HG03196 (cell line): ENCODE measurements at regions not wholly inside any gene's neighbourhood (a gene's known extent, or its start where the extent isn't known, plus 50 kb on each side); places are given as distances from the start of the nearest gene placed in this dataset.

Experiments
- ATAC-seq: cut with Tn5 transposase; IDR thresholded peaks from one replicate; pipeline ENCODE4 v1.9.1; 2021; ENCODE audit not compliant: unreplicated experiment

DNA sequence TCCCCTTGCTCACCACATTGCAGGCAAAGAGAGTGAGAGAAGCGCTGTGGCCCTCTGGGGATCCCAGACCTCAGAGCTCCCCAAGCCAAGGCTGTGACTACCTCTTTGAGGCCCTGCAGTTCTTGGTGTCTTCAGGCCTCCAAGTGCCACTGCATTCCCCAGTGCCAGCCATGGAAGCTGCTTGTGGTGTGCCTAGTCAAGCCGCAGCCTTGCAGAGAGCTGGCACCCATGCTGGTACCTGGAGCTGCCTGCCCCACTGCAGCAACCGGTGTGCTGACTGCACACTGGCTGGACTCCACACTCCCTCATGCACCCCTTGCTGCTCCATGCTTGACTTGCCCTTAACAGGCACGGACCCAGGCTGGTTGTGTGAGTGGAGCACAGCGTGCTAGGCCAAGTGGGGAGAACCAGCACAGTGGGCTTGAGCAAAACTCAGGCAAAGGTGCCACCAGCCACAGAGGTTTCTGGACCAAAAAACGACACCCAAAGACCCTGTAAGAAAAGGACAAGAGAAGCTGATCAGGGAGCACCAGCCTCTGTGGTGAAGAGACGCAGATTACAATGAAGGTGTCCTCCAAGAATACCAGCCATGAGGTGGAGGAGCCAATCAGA, 113.5 kb upstream of the TMEM18 start:
- no peak for ATAC-seq

DNA sequence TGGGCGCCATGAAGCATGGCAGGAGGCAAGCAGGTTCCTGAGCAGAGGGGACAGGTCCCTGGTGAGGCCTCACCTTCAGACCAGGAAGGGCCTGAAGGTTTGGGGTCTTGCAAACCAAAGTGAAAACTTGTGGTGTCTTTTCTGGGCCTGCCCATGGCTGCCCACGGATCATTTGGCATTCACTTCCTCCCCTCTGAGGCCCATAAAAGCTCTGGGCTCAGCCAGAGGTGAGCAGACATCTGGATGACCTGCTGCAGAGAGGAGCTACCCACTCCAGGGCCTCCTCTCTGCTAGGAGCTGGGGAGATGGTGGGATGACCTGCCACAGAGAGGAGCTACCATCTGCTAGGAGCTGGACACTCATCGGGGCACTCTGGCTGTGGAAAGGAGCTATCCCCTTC, 112.9 kb upstream of the TMEM18 start:
- ATAC-seq: no peak

DNA sequence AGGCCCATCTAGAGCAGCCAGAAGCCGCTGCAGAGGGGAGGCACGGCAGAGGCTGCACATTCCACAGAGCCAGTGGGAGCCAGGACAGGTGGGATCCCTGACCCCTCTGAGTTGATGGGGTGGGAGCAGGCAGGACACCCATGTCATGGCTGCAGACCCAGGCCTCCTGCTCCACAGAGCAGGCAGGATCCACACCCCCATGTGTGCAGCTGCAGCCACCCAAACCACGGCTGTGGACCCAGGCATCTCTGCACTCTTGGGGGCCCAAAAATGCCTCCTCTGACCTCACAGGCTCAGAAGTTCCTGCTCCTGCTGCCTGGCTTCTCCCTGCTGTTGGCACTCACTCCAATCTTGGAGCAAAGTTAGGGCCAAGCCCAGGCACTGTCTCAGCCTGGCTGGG, 112.3 kb upstream of the TMEM18 start:
- no peak for ATAC-seq

DNA sequence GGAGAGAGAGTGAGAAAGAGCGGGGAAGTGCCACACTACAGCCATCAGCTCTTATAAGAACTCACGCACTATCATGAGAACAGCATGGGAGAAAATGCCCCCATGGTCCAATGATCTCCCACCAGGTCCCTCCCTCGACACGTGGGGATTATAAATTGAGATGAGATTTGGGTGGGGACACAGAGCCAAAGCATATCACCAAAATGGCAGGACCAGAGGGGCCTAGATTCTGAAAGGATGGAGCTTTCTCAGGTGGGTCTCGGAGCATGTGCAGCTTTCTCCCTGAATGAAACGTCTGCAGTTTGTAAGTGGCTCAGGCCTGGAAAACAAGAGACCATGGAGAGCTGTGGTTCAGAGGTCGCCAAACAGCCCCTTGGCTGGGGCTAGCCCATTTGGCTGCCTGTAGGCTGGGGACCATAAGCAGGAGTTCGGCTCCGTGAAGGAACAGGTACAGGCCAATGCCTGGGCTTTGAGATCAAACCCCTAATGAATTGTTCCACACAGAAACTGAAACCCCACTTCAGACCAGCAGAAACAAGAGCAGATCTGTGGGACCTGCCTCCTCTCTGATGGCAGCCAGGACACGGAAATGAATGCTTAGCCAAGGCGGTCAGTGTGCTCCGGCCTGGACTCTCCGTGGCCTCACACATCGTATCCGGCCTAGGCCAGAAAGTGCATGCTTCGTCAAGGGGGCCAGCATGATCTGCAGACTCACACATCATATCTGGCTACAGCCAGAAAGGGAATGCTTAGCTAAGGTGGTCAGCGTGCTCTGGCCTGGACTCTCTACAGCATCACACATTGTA, 111.2 kb upstream of the TMEM18 start:
- no peak for ATAC-seq

DNA sequence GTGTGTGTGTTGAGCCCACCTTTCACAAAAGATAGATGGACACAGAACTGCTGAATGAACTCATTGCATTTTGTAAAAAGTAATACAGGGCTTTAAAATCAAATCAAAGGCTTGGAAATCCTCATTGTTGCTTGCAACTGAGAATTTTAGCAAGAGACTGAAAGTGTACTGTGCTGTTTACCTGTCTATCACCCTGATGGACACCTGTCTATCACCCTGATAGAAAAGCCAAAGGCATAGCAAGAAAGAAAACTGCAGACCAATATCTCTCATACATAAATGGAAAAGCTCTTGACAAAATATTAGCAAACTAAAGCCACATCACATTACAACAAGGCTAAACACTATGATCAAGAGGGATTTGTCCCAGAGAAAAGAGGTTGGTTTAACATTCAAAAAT, 107.5 kb upstream of the TMEM18 start:
- no peak for ATAC-seq

DNA sequence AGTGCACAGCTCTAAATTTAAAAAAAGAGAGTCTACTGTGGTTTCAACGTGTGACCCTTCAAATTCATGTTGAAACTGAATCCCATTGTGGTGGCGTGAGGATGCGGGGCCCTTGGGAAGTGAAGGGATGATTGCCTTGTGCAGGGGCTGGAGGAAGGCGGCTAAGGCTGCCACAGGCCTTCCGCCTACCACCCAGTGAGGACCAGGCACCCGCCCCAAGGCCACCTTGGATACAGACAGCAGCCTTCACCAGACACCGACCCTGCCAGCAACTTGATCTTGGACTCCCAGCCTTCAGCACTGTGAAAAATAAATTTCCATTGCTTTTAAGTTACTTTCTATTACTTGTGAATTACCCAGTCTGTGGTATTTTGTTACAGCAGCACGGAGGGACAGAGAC, 103.4 kb upstream of the TMEM18 start:
- ATAC-seq: no peak

DNA sequence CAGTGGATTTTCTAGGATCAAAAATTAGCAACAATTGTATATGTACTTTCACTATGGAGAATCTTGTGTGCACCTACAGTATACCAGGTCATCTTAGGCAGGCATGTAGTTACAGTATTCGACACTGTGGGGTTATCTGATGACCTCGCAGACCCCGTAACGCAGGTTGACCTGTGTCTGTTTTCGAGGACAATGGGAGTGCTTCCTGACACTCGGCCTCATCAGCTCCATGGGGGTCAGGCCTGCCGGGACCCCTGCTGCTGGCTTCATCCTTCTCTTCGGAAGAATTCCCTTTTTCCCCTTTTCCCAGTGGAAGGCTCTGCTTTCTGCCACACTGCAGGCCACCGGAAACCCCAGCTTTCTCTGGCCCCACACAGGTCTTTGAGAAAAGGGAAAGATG, 102.8 kb upstream of the TMEM18 start:
- ATAC-seq: no peak

DNA sequence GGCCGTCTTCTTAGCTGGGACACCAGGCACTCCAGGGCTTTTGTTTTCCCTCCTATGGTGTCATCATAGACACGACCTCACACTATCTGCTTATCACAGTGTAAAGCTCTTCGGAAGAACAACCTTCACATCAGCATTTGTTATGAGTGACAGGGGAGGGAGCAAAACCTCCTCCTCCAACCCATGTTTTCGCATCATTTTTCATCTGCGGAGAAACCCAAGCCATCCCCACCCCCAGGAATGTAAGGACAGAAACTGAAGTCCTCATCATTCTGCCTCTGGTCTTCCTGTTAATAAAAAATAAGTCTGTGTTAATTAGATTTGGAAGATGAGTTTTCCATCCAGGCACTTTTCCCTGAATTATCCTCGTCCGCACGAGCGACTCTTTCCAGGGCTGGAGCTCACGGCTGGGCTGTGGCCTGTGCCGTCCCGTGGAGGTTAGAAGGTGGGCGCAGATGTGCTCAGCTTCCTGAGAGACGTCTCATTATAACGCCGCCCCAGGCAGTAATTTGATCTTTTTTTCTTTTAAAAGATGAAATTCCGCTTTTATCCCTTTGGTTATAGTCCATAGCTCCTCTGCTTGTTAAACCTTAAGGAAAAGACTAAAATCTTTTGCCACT, 101.6 kb upstream of the TMEM18 start:
- ATAC-seq: no peak

DNA sequence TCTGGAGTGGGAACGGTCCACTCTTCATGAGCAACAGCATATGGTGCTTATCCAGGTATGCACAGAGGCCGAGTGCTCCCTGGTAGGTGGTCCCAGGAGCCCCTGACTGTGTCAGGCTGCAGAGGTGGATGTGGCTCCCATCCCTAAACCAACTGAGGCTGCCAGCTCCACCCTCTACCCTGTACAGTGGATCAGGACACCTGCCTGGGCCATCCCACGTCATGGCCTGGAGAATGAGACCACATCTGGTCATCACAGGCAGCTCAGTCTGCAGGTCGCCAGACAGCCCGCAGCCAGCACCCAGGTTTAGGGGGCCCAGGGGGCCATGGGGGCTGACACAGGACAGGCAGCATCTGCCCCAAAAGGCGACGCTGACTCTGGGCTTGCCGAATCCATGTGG, 100.3 kb upstream of the TMEM18 start:
- ATAC-seq: no peak

DNA sequence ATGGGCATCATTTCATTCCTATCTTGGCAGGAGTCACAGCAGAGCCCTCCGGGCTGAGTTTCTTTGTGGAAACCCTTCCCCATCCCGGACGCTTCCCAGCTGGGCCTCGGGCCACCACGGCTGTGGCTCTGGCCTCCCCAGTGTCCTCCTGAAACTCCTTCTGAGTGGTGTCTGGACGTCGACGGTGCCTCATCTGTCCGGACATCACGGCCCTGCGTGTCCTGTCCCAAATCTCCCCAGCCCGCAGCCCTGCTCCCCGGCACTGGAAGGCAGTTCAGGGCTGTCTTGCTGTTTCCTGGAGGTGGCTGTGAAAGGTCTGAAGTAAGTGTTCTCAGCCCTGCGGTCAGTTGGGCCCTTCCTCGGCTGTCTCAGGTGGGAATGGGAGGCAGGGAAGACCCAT, 99.8 kb upstream of the TMEM18 start:
- no peak for ATAC-seq

DNA sequence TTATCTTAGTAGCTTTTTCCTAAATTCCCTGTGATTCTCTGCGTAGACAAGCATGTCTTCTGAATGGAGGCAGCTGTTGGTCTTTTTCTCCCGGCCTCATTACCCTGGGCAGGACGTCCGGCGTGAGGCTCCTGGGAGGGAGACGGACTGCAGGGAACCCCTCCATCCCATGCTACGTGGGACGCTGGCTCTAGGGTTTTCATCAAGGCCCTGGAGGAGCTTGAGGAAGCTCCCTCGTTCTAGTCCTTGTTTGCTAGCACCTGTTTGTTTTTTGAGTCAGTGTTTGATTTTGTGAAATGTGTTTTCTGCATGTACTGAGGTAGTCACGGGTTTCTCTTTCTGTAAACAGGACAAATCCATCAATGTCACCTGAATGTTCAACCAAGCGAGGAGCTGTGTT, 99.3 kb upstream of the TMEM18 start:
- no peak for ATAC-seq

DNA sequence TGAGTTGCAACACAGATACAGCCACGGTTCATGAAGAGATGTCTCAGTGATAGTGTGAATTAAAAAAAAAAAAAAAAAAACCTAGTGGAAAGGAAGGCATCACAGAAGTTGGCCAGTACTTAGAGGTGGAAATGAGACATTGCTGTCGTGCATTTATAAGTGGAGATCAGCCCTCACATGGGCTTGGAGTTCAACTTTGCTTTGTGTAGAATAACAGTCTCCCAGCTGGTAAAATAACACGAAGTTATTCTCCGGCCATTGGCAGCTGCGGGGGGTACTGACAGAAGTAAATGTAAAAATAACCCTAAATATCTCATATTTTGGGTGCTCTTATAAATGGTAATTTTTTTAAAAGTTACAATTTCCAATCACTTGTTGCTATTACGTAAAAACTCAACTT, 98.8 kb upstream of the TMEM18 start:
- ATAC-seq: no peak

DNA sequence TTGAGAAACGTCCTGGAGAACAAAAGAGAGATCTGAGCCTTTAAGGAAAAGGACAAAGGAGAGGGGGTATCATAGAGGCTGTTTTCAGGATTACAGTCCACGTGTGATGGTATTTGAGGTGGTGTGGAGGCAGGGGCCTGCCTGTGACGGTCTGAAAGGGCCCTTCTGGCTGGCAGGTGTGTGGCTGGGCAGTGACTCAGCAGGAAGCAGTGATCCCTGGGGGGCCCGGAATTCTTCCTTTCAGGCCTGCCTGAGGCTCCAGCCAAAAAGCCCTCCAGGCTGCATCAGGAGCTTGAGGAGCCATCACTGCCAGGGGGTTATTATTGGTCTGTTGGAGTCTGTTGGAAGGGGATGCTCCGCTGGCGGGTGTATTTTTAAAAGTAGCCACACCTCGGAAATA, 97.2 kb upstream of the TMEM18 start:
- no peak for ATAC-seq

DNA sequence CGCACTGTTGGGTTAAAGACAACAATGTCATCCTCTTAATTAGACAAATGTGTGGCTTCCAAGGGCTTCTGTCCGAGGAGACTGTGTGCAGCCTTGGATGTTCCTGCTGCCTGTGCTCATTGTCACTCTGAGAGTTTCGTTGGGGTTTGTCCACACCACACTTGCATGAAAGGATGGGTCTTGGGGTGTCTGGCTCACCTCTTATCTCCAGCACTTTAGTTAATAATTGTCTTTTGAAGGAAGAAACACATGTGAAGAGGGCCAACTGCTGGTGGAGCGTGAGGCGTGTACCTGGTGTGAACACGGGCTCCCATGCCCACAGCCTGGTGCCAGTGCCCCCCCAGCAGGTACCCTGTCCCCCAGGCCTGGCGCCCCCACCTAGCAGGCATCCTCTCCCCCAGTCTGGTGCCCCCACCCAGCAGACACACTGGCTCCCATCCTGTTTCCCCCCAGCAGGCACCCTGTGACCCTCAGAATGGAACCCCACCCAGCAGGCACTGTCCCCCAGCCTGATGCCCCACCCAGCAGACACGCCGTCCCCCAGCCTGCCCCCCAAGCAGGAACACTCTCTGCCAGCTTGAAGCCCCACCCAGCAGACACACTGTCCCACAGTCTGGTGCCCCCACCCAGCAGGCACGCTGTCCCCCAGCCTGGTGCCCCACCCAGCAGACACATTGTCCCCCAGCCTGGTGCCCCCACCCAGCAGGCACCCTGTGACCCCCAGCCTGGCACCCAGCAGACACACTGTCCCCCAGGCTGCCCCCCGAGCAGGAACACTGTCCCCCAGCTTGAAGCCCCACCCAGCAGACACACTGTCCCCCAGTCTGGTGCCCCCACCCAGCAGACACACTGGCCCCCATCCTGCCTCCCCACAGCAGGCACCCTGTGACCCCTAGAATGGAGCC, 96.3 kb upstream of the TMEM18 start:
- no peak for ATAC-seq

DNA sequence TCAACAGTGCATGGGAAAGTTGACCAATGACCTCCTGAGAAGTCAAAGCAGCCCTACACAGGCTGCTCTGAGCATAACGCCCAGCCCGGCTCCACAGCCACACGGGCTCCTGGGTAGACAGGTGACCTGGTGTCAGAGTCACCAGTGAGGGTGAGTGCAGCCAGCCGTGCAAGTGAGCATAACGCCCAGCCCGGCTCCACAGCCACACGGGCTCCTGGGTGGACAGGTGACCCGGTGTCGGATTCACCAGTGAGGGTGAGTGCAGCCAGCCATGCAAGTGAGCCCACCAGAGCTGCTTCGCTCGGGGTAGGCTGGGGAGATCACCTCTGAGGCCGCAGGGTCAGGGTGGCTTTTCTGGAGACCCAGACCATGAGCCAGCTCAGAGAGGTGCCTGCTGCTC, 94.3 kb upstream of the TMEM18 start:
- no peak for ATAC-seq

DNA sequence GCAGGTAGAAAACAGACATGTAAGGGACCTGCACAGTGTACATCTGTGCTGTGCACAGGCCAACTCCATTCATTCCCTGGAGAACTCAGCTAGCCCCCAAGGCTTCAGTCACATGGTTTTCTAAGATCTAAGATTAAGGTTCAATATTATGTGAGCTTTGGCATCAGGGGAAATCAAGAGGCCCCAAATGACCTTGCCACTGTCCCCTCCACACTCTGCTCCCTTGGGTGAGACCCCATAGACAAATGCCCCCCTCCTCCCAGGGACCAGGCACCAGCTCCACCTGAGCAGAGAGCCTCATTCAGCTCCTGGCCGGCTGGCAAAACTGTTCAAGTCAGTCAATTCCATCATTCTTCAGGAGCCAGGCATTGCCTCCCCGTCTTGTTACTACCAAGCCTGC, 93.6 kb upstream of the TMEM18 start:
- no peak for ATAC-seq

DNA sequence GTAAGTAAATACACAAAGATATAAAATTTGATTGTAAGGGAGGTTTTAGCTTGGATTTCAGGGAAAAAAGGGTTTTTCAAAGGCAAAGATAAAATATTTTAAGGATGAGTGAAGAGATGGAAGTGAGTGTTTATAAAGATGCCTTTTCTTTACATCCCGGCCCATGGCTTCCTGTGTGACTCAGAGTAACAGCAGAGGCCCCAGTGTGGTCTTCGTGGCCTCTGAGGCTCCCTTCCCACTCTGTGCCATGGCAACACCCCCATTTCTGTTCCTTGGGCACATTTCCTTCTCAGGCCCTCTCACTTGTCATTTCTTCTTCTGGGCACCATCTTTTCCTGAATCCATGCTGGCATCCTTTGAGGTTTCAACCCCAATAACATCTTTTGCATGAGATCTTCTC, 92.6 kb upstream of the TMEM18 start:
- no peak for ATAC-seq

DNA sequence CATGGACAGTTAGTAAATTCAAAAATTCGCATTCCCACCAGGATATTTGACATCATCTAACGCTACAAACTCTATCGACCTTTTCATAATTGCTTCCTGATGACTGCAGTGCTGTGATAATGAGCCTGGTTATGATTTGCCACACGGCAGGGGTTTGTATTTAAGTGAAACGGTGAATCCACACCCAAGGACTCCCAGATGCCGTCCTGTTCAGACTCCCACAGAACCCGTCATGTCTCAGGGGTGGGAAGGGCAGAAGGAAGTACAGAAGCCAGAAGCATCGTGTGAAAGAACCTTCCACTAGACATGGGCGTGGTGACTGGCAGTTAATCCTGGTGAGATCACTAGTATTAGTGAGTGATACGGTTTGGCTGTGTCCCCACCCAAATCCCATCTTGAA, 91.2 kb upstream of the TMEM18 start:
- ATAC-seq: no peak

DNA sequence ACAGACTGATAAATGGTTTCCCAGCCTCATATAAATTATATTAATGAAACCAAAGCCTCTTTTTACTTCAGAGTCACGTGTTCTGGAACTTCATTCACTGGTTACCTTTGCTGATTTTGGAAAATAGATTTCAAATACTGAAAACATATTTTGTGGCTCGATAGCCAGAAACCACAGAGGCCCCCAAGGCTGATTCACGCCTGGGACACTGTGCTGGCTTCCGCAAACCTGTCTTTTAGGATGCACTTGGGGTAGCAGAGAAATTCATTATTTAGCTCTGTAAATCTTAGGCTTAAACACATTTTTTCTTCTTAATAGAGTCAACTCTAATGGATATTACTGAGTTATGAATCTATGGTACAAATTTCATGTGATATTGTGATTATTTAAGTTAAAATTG, 90.7 kb upstream of the TMEM18 start:
- ATAC-seq: no peak

DNA sequence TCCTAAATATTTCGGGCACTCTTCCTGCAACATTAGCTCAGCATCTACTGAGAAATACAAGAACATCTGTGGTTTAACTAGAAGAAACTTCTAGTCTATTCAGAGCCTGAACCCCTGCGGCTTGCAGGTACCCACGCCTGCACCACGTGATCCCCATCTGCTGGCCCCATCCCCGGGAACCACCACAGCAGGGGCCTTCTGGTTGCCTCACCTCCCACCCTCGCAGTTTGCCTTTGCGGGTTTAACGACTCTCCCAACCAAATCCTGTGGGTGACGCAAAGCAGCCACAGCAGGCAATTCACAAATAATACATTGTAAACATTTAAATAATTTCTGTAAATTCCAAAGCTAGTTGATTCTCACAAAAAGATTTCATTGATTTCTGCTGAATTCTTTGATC, 90.2 kb upstream of the TMEM18 start:
- ATAC-seq: no peak

DNA sequence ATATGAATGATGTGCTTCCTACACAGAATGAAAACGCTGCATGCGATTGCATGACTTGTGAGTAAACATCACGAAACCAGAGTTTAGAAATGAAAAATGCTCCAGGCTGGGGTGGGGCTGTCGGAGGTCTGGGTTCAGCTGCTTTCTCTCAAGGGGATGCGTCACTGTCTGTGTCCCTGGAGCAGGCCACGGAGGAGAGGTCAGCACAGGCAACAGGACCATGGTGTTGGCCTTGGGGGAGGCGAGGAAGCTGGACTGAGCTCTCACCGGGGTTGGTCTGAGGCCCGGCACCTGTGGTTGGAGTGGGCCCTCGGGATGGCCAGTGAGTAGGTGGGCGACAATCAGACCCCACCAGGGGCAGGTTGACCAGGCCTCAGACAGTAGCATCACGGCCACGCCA, 89.0 kb upstream of the TMEM18 start:
- ATAC-seq: no peak

DNA sequence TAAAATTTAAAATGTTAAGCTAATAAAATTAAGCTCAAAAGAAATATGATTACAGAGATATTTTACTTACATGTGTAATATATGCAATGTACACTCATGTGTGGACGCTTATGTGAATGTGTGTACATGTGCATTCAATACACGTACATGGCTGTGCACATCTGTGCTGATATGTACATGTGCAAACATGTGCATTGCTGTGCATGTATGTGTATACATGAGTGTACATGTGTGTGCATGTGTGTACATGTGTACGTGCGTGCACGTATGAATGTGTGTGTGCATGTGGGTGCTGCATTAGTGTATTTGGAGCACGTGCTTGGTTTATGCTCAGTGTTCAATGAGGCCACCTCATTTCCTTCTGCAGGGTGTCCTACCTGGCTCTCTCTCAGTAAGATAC, 88.2 kb upstream of the TMEM18 start:
- ATAC-seq: no peak
